Neural progenitor cell (in vitro differentiated cells): ENCODE measurements at regions not wholly inside any gene's neighbourhood (a gene's known extent, or its start where the extent isn't known, plus 50 kb on each side); places are given as distances from the start of the nearest gene placed in this dataset.

Source experiments
- DNase-seq: peaks from one replicate; pipeline ENCODE4 v3.0.0-alpha.2; 2016; ENCODE audit warnings: low spot score
- H2AFZ ChIP-seq: fragments of 200-600 bp; sonication (generic); replicated peaks from 2 replicates; pipeline ENCODE4 v1.6.1; 2016; ENCODE audit warnings: antibody characterized with exemption
- H3F3A ChIP-seq: fragments of 200-600 bp; sonication (generic); 2 replicates; pipeline ENCODE4 v1.6.1; 2016; ENCODE audit warnings: antibody characterized with exemption, low read depth
- H3K27ac ChIP-seq: fragments of 200-600 bp; sonication (generic); 2 replicates; pipeline ENCODE4 v1.5.1; 2016; ENCODE audit warnings: mild to moderate bottlenecking
- H3K27me3 ChIP-seq: fragments of 200-600 bp; sonication (generic); 2 replicates; pipeline ENCODE4 v1.6.1; 2016; ENCODE audit warnings: mild to moderate bottlenecking, moderate library complexity
- H3K36me3 ChIP-seq: fragments of 200-600 bp; sonication (generic); 2 replicates; pipeline ENCODE4 v1.5.1; 2016
- H3K4me1 ChIP-seq: fragments of 200-600 bp; sonication (generic); 2 replicates; pipeline ENCODE4 v1.6.1; 2016; ENCODE audit warnings: mixed run types
- H3K4me2 ChIP-seq: fragments of 200-600 bp; sonication (generic); 2 replicates; pipeline ENCODE4 v1.6.1; 2016
- H3K4me3 ChIP-seq: fragments of 200-600 bp; sonication (generic); 2 replicates; pipeline ENCODE4 v1.5.1; 2016
- H3K79me2 ChIP-seq: fragments of 200-600 bp; sonication (generic); 2 replicates; pipeline ENCODE4 v1.6.1; 2016; ENCODE audit warnings: low read depth
- H3K9ac ChIP-seq: fragments of 200-600 bp; sonication (generic); 2 replicates; pipeline ENCODE4 v1.6.1; 2016
- H3K9me3 ChIP-seq: fragments of 200-600 bp; sonication (generic); 2 replicates; pipeline ENCODE4 v1.5.1; 2016; ENCODE audit warnings: low read depth
- H4K20me1 ChIP-seq: fragments of 200-600 bp; sonication (generic); 2 replicates; pipeline ENCODE4 v1.6.1; 2016; ENCODE audit warnings: low read depth
- H3K27ac Mint-ChIP-seq: 3 replicates; pipeline ENCODE4 v1.8.0; 2021; ENCODE audit warnings: mixed read lengths
- H3K27me3 Mint-ChIP-seq: 2 replicates; pipeline ENCODE4 v1.8.0; 2022; ENCODE audit warnings: low read depth, mild to moderate bottlenecking, inconsistent platforms, moderate library complexity, mixed read lengths; ENCODE audit not compliant: insufficient read depth
- H3K36me3 Mint-ChIP-seq: 3 replicates; pipeline ENCODE4 v1.8.0; 2021; ENCODE audit warnings: mixed read lengths
- H3K4me1 Mint-ChIP-seq: 3 replicates; pipeline ENCODE4 v1.8.0; 2021; ENCODE audit warnings: mixed read lengths
- H3K4me3 Mint-ChIP-seq: 3 replicates; pipeline ENCODE4 v1.8.0; 2021; ENCODE audit warnings: mild to moderate bottlenecking, moderate library complexity, mixed read lengths
- H3K9me3 Mint-ChIP-seq: 3 replicates; pipeline ENCODE4 v1.8.0; 2020; ENCODE audit warnings: mixed read lengths
- EZH2 ChIP-seq: fragments of 200-600 bp; sonication (generic); IDR thresholded peaks from 2 replicates; pipeline ENCODE4 v1.6.1; 2017; ENCODE audit warnings: antibody characterized with exemption, mild to moderate bottlenecking, moderate library complexity
- EZH2phosphoT487 ChIP-seq: fragments of 200-600 bp; sonication (generic); IDR thresholded peaks from 2 replicates; pipeline ENCODE4 v1.6.1; 2017; ENCODE audit warnings: antibody characterized with exemption
- TF ChIP-seq, protein P1 (sequence below): fragments of 200-600 bp; sonication (generic); IDR thresholded peaks from 2 replicates; pipeline ENCODE4 v1.5.1; 2017; ENCODE audit warnings: antibody characterized with exemption, mild to moderate bottlenecking

DNA sequence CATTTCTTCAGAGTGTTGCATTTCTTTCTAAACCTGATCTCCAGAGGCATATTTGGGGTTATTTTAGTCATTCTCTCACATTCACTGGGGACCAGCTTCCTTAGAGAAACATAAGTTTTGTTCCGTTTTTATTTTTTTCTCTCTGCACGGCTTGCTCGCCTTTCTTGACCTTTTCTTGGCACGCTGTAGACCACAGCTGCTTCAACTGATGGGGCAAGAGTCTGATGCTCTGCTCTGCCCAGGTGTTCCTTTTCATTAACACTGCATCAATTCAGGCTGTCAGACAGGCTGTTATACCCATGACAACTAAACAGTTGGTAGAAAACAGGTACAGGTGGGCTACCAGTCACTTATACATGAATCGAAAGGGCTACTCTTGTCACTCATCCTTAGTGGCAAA is 682.2 kb upstream of the DIAPH2 start:
- Histone ChIP-seq H2AFZ (no peak overlapping the region), H3K4me3 (no peak overlapping the region), H3K9me3 (no peaks in the 10 kb centered on the region), H3K36me3 (no peaks in the 10 kb centered on the region), H3K79me2 (no peaks in the 10 kb centered on the region), H3K4me1 (no peaks in the 10 kb centered on the region), H3K27me3 (no peaks in the 10 kb centered on the region), H3K9ac (no peak overlapping the region), H4K20me1 (no peaks in the 10 kb centered on the region), H3K4me2 (no peak overlapping the region), H3F3A (no peaks in the 10 kb centered on the region), H3K27ac (no peak overlapping the region)
- Mint-ChIP-seq H3K27ac (no peak overlapping the region), H3K27me3 (no peaks in the 10 kb centered on the region), H3K9me3 (no peaks in the 10 kb centered on the region), H3K4me1 (no peaks in the 10 kb centered on the region), H3K4me3 (no peak overlapping the region), H3K36me3 (no peaks in the 10 kb centered on the region)
- DNase-seq: no peak
- no peak for TF ChIP-seq EZH2
- no peak for TF ChIP-seq EZH2phosphoT487
- TF ChIP-seq, protein P1, sequence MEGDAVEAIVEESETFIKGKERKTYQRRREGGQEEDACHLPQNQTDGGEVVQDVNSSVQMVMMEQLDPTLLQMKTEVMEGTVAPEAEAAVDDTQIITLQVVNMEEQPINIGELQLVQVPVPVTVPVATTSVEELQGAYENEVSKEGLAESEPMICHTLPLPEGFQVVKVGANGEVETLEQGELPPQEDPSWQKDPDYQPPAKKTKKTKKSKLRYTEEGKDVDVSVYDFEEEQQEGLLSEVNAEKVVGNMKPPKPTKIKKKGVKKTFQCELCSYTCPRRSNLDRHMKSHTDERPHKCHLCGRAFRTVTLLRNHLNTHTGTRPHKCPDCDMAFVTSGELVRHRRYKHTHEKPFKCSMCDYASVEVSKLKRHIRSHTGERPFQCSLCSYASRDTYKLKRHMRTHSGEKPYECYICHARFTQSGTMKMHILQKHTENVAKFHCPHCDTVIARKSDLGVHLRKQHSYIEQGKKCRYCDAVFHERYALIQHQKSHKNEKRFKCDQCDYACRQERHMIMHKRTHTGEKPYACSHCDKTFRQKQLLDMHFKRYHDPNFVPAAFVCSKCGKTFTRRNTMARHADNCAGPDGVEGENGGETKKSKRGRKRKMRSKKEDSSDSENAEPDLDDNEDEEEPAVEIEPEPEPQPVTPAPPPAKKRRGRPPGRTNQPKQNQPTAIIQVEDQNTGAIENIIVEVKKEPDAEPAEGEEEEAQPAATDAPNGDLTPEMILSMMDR: no peak

DNA sequence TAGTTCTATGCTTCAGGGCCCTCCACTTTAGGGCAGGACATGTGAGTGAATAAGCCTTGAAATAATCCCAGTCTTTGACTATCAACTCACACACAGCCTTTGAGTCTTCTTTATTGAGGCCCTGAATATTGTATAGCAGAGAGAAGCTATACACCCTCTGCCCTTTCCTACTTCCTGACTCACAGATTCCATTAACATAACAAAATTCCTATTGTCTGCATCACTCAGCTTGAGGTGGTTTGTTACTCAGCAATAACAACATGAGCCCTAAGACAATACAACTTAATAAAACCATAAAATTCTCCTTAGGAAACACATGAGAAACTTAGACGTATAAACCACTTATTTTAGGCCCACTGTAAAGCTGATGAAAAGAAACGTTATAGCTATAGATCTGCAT is 680.3 kb upstream of the DIAPH2 start:
- no peak overlapping the region for H3K9ac ChIP-seq
- H3K4me3 ChIP-seq: no peak overlapping the region
- no peak overlapping the region for H3K27ac ChIP-seq
- DNase-seq: no peak
- Mint-ChIP-seq H3K4me3 (no peak overlapping the region), H3K4me1 (no peaks in the 10 kb centered on the region), H3K36me3 (no peaks in the 10 kb centered on the region), H3K27ac (no peak overlapping the region), H3K27me3 (no peaks in the 10 kb centered on the region), H3K9me3 (no peaks in the 10 kb centered on the region)
- TF ChIP-seq EZH2 (no peak), EZH2phosphoT487 (no peak)
- TF ChIP-seq, protein P1: no peak
- no peaks in the 10 kb centered on the region for H3K36me3 ChIP-seq
- H3K4me2 ChIP-seq: no peak overlapping the region
- no peaks in the 10 kb centered on the region for H3K9me3 ChIP-seq
- H3K4me1 ChIP-seq: no peaks in the 10 kb centered on the region
- no peak overlapping the region for H2AFZ ChIP-seq
- no peaks in the 10 kb centered on the region for H4K20me1 ChIP-seq
- no peaks in the 10 kb centered on the region for H3K27me3 ChIP-seq
- H3F3A ChIP-seq: no peaks in the 10 kb centered on the region
- H3K79me2 ChIP-seq: no peaks in the 10 kb centered on the region

DNA sequence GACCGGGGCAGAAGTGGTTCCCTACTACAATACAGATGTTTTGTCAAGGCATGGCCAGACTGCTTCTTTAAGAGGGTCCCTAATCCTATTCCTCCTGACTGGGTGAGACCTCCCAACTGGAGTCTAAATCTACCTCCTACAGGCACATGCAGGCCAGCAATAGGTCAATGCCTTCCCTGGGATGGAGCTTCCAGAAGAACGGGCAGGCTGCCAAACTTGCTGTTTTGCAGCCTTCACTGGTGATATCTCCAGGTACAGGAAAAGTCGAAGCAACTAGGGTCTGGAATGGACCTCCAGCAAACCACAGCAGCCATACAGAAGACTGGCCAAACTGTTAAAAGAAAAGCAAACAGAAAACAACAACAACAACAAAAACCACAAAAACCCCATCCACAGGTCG is 678.4 kb upstream of the DIAPH2 start:
- Mint-ChIP-seq H3K4me3 (no peak overlapping the region), H3K27ac (no peak overlapping the region), H3K9me3 (no peaks in the 10 kb centered on the region), H3K4me1 (no peaks in the 10 kb centered on the region), H3K36me3 (no peaks in the 10 kb centered on the region), H3K27me3 (no peaks in the 10 kb centered on the region)
- Histone ChIP-seq H3K4me2 (no peak overlapping the region), H3K27ac (no peak overlapping the region), H2AFZ (no peak overlapping the region), H3K9ac (no peak overlapping the region), H3K79me2 (no peaks in the 10 kb centered on the region), H3K27me3 (no peaks in the 10 kb centered on the region), H3F3A (no peaks in the 10 kb centered on the region), H3K4me1 (no peaks in the 10 kb centered on the region), H3K4me3 (no peak overlapping the region), H3K9me3 (no peaks in the 10 kb centered on the region), H3K36me3 (no peaks in the 10 kb centered on the region), H4K20me1 (no peaks in the 10 kb centered on the region)
- no peak for DNase-seq
- TF ChIP-seq EZH2 (no peak), EZH2phosphoT487 (no peak)
- TF ChIP-seq, protein P1: no peak

DNA sequence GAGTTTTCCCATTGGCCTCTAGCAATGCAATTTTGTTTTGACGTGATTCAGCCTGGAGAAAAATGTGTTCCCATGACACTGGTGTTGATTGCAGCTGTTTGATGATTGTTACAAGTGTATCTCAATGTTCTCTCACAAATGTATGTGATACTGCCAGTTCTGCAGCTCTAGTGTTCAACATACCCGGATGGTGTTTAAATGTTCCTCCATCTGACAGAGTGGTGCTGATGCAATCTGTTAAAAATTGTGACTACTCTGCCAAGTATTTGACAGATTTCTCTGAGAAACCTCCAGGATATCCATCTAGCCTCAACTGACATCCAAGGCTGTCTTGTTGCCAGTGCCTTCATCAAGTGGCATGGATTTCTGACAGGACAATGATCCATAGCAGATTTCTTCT is 657.2 kb upstream of the DIAPH2 start:
- H3K27me3 Mint-ChIP-seq: no peaks in the 10 kb centered on the region
- Histone ChIP-seq H3K9ac (no peak overlapping the region), H4K20me1 (no peaks in the 10 kb centered on the region), H3K4me3 (no peak overlapping the region), H3K27ac (no peak overlapping the region), H3K9me3 (peaks cover 4% of the 10 kb centered on the region), H3F3A (no peaks in the 10 kb centered on the region), H3K27me3 (no peaks in the 10 kb centered on the region), H3K36me3 (no peaks in the 10 kb centered on the region), H3K79me2 (no peaks in the 10 kb centered on the region), H3K4me2 (no peak overlapping the region), H3K4me1 (no peaks in the 10 kb centered on the region), H2AFZ (no peak overlapping the region)
- H3K4me1 Mint-ChIP-seq: no peaks in the 10 kb centered on the region
- H3K4me3 Mint-ChIP-seq: no peak overlapping the region
- TF ChIP-seq EZH2 (no peak), EZH2phosphoT487 (no peak)
- TF ChIP-seq, protein P1: no peak
- no peak overlapping the region for H3K27ac Mint-ChIP-seq
- H3K9me3 Mint-ChIP-seq: no peaks in the 10 kb centered on the region
- no peak for DNase-seq
- no peaks in the 10 kb centered on the region for H3K36me3 Mint-ChIP-seq
